Tibial nerve (tissue), 4 donors: ENCODE measurements at regions not wholly inside any gene's neighbourhood (a gene's known extent, or its start where the extent isn't known, plus 50 kb on each side); places are given as distances from the start of the nearest gene placed in this dataset.

Experiments used
- DNase-seq, 2 donors: peaks; one replicate each; pipeline ENCODE4 v3.0.0-alpha.2; 2019; ENCODE audit warnings: low spot score in 2 of 2
- H3K27ac ChIP-seq, 4 donors: fragments of 200-600 bp; sonication (generic) in 3 of 4; one replicate each; pipeline ENCODE4 v1.5.1; 2017 to 2019; ENCODE audit warnings: mild to moderate bottlenecking in 1 of 4
- H3K27me3 ChIP-seq, 2 donors: fragments of 200-600 bp; sonication (generic) in 1 of 2; one replicate each; pipeline versions ENCODE4 v1.5.1 to v1.6.0; 2017 to 2019
- H3K36me3 ChIP-seq, 3 donors: fragments of 200-600 bp; sonication (generic); one replicate each; pipeline ENCODE4 v1.5.1; 2018 to 2019
- H3K4me1 ChIP-seq, 4 donors: fragments of 200-600 bp; sonication (generic) in 3 of 4; one replicate each; pipeline ENCODE4 v1.5.1; 2017 to 2019
- H3K4me3 ChIP-seq, 4 donors: fragments of 200-600 bp; sonication (generic) in 3 of 4; one replicate each; pipeline ENCODE4 v1.5.1; 2017 to 2019; ENCODE audit warnings: mild to moderate bottlenecking in 1 of 4, moderate library complexity in 1 of 4
- H3K9me3 ChIP-seq, 4 donors: fragments of 200-600 bp; sonication (generic) in 3 of 4; one replicate each; pipeline ENCODE4 v1.5.1; 2017 to 2019
- CTCF ChIP-seq, 5 experiments: fragments of 200-600 bp in 3 of 5; fragments of 450-650 bp in 2 of 5; sonication (generic) in 3 of 5; IDR thresholded peaks; one replicate each; pipeline ENCODE4 v1.5.1; 2016 to 2019; ENCODE audit warnings: antibody characterized with exemption in 5 of 5, mild to moderate bottlenecking in 3 of 5, moderate library complexity in 2 of 5
- EP300 ChIP-seq, 2 donors: sonication (generic); formaldehyde crosslinking; IDR thresholded peaks; one replicate each; pipeline ENCODE4 v1.6.1; 2017; ENCODE audit warnings: antibody characterized with exemption in 2 of 2, mild to moderate bottlenecking in 1 of 2
- POLR2A ChIP-seq, 2 donors: fragments of 450-650 bp; IDR thresholded peaks; one replicate each; pipeline ENCODE4 v1.6.1; 2017; ENCODE audit warnings: antibody characterized with exemption in 2 of 2, mild to moderate bottlenecking in 2 of 2, moderate library complexity in 2 of 2
- WGBS, 2 donors: methylation state at CpG; one replicate each; pipeline ENCODE4 v1.1.5; 2018; 5-methylcytosine and 5-hydroxymethylcytosine counted together

DNA sequence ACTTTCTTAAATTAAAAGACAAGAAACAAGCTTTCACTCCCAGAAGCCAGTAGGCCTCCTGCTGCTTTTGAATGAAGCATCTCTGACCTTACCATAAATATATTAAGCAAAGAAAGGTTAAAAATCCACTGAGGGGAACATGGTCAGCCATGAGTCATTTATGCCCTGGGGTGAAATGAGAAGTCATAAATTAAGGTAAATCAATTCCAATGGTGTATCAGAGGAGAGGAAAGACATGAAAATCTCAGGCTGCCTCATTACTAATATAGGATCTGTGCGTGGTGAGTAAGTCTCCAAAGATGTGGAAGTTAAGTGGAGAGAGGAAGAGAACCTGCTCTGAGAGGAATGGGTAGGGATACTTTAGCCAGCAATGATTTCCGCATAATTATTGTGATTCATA, 292.3 kb upstream of the CHAC2 start:
- H3K4me3 ChIP-seq, result no peak overlapping the region
- H3K4me1 ChIP-seq, result no peaks in the 10 kb centered on the region
- no peaks in the 10 kb centered on the region for H3K27me3 ChIP-seq
- TF ChIP-seq POLR2A (IDR thresholded peaks at IDR 0.05) (no peak), CTCF (IDR thresholded peaks at IDR 0.05) (no peak), EP300 (IDR thresholded peaks at IDR 0.05) (no peak)
- no peaks in the 10 kb centered on the region for H3K36me3 ChIP-seq
- no peak for DNase-seq
- no peaks in the 10 kb centered on the region for H3K9me3 ChIP-seq
- WGBS, 2 donors, result 81 to 92% methylated on average over 2 of the region's 2 CpGs
- H3K27ac ChIP-seq, result no peak overlapping the region

DNA sequence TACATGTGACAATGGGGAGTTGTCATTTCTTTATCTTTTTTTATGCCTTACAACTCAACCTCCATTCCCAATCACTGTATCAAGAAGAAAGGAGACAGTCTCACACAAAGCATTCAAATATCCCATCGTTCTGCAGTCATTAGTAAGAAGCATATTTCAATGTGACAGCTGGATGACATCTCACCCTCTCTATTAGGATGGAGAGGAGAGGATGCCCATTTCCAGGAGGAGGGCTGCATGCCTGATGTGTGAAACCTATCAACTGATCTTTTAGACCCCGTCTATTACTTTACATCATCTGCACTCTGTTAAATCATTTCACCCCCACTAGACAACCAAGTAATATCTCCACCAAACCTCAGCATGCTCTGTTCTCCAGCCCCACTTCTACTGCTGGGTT, 292.7 kb upstream of the CHAC2 start:
- H3K27me3 ChIP-seq, result no peaks in the 10 kb centered on the region
- no peak overlapping the region for H3K4me3 ChIP-seq
- no peak overlapping the region for H3K27ac ChIP-seq
- 67 to 73% methylated on average over 2 of the region's 2 CpGs for WGBS, 2 donors
- no peaks in the 10 kb centered on the region for H3K9me3 ChIP-seq
- TF ChIP-seq EP300 (IDR thresholded peaks at IDR 0.05), result no peak
- no peak for TF ChIP-seq CTCF (IDR thresholded peaks at IDR 0.05)
- TF ChIP-seq POLR2A (IDR thresholded peaks at IDR 0.05), result no peak
- no peaks in the 10 kb centered on the region for H3K36me3 ChIP-seq
- DNase-seq, result no peak
- H3K4me1 ChIP-seq, result no peaks in the 10 kb centered on the region

DNA sequence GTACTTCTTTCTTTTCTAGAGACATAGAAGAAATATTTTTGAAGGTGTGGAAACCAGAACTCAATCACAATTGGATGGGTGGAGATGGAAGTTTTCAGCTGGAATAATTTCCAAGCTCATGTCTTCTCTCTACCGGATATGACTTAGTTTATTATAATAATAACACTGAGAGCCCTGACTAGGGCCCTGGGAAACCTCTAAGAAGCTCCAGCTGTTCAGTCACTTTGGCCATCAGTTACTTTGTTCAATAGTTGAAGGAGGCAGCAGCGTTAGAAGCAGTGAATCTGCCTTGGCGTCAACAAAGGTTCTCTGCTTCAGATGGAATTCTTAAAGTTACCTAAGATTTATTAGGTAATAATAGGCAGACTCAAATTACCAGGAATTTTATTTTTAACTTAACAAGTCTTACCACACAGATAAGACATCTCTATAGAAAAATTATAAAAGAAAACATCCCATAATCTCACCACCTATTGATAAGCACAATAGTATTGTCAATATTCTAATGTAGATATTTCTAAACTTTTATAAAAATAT, 293.8 kb upstream of the CHAC2 start:
- Histone ChIP-seq H3K27me3 (no peaks in the 10 kb centered on the region), H3K27ac (no peak overlapping the region), H3K9me3 (no peaks in the 10 kb centered on the region), H3K36me3 (no peaks in the 10 kb centered on the region), H3K4me1 (no peaks in the 10 kb centered on the region), H3K4me3 (no peak overlapping the region)
- WGBS, 2 donors, result 72 to 83% methylated on average over 3 of the region's 3 CpGs
- TF ChIP-seq EP300 (IDR thresholded peaks at IDR 0.05) (no peak), POLR2A (IDR thresholded peaks at IDR 0.05) (no peak), CTCF (IDR thresholded peaks at IDR 0.05) (no peak)
- no peak for DNase-seq

DNA sequence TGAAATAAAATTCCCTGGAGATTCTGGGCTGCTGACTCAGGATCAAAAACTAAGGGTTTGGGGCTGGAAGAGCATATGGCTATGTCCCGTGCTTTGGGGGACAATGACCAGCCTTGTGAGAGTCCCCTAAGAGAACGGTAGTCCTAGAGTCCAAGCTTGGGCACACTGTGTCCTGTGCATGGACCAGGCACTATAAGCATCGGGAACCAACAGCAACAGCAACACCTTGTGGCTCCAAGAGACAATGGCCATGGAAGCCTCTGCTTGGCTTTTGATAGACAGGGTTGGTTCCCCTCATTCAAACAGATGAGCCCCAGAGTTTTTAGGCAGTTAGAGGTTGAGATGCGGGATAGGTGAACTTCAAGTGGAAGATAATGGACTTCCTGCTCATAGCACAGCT, 294.4 kb upstream of the CHAC2 start:
- 60 to 79% methylated on average over 4 of the region's 4 CpGs for WGBS, 2 donors
- H3K27me3 ChIP-seq, result no peaks in the 10 kb centered on the region
- H3K36me3 ChIP-seq, result no peaks in the 10 kb centered on the region
- H3K4me3 ChIP-seq, result no peak overlapping the region
- TF ChIP-seq CTCF (IDR thresholded peaks at IDR 0.05) (no peak), POLR2A (IDR thresholded peaks at IDR 0.05) (no peak), EP300 (IDR thresholded peaks at IDR 0.05) (no peak)
- H3K27ac ChIP-seq, result no peak overlapping the region
- no peaks in the 10 kb centered on the region for H3K4me1 ChIP-seq
- no peak for DNase-seq
- H3K9me3 ChIP-seq, result no peaks in the 10 kb centered on the region

DNA sequence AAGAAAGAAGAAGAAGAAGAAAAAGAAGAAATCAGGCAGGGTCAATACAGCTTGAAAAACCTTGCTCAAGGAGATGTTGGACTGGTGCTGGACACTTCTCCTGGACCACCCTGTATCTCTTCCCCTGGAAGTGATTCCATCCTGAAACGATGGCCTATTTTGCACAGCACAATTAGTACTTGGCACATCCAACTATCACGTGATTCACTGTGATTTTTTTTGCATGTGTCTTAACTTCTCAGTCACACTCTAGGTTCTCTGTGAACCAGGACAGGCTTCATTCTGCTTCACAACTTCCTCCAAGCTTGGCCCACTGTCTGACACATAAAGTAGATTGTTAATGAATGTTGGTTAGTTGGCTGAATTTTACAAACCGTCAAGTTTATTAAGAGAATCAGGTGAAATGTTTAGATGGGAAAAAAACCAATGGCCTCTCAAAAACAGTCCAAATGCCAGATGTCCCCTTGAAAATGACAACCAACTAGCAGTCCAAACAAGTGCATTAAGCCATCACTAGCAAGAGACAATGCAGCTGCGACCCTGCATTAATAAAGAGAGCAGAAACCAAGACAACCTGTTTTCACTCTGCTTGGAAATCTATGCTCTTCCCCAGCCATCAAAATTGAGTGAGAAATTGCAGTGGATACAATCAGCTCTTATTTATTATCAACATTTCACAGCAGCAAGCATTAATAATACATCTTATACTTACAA, 300.0 kb upstream of the CHAC2 start:
- no peaks in the 10 kb centered on the region for H3K36me3 ChIP-seq
- 75 to 87% methylated on average over 4 of the region's 4 CpGs for WGBS, 2 donors
- no peak for TF ChIP-seq EP300 (IDR thresholded peaks at IDR 0.05)
- no peaks in the 10 kb centered on the region for H3K9me3 ChIP-seq
- no peak overlapping the region for H3K4me3 ChIP-seq
- no peaks in the 10 kb centered on the region for H3K4me1 ChIP-seq
- H3K27ac ChIP-seq, result no peak overlapping the region
- DNase-seq, result no peak
- H3K27me3 ChIP-seq, result no peaks in the 10 kb centered on the region
